OCI-LY1 (cell line): ENCODE measurements at regions not wholly inside any gene's neighbourhood (a gene's known extent, or its start where the extent isn't known, plus 50 kb on each side); places are given as distances from the start of the nearest gene placed in this dataset.

Experiments
- H2AFZ ChIP-seq: fragments of 200-600 bp; sonication (generic), shearing (Covaris generic); 2 replicates; pipeline ENCODE4 v1.6.0; 2014; ENCODE audit warnings: antibody characterized with exemption, mild to moderate bottlenecking, low read length
- H3F3A ChIP-seq: fragments of 200-600 bp; sonication (generic), shearing (Covaris generic); 2 replicates; pipeline ENCODE4 v1.6.0; 2014; ENCODE audit warnings: mild to moderate bottlenecking, antibody characterized with exemption, low read length, moderate library complexity; ENCODE audit not compliant: insufficient read depth
- H3K27ac ChIP-seq: fragments of 200-600 bp; sonication (generic); 2 replicates; pipeline ENCODE4 v1.5.1; 2014; ENCODE audit warnings: low read length, mixed run types, mild to moderate bottlenecking, low read depth; ENCODE audit not compliant: poor library complexity, severe bottlenecking
- H3K27me3 ChIP-seq: fragments of 200-600 bp; sonication (generic); 2 replicates; pipeline ENCODE4 v1.6.0; 2014; ENCODE audit warnings: antibody characterized with exemption, mild to moderate bottlenecking, low read length, moderate library complexity; ENCODE audit not compliant: insufficient read depth
- H3K36me3 ChIP-seq: fragments of 200-600 bp; sonication (generic); 2 replicates; pipeline ENCODE4 v1.6.1; 2014; ENCODE audit warnings: mild to moderate bottlenecking, antibody characterized with exemption, low read length, moderate library complexity, mixed read lengths; ENCODE audit not compliant: insufficient read depth
- H3K4me1 ChIP-seq: fragments of 200-600 bp; sonication (generic); 2 replicates; pipeline ENCODE4 v1.5.1; 2014; ENCODE audit warnings: mild to moderate bottlenecking, low read length, moderate library complexity; ENCODE audit not compliant: insufficient read depth, severe bottlenecking
- H3K4me2 ChIP-seq: fragments of 200-600 bp; sonication (generic), shearing (Covaris generic); 2 replicates; pipeline ENCODE4 v1.6.1; 2014; ENCODE audit warnings: low read length
- H3K4me3 ChIP-seq: fragments of 200-600 bp; sonication (generic); 2 replicates; pipeline ENCODE4 v1.5.1; 2014; ENCODE audit warnings: low read length, low read depth, mild to moderate bottlenecking, mixed read lengths; ENCODE audit not compliant: poor library complexity, severe bottlenecking
- H3K79me2 ChIP-seq: fragments of 200-600 bp; shearing (Covaris generic); 2 replicates; pipeline ENCODE4 v1.6.1; 2016; ENCODE audit warnings: mixed run types, low read length, mixed read lengths; ENCODE audit not compliant: insufficient read depth
- H3K9ac ChIP-seq: fragments of 200-600 bp; sonication (generic), shearing (Covaris generic); 2 replicates; pipeline ENCODE4 v1.6.1; 2014; ENCODE audit warnings: mild to moderate bottlenecking, low read length, mixed read lengths
- H3K9me2 ChIP-seq: fragments of 200-600 bp; sonication (generic), shearing (Covaris generic); 2 replicates; pipeline ENCODE4 v1.6.1; 2014; ENCODE audit warnings: low read depth, mild to moderate bottlenecking, low read length, mixed read lengths
- H3K9me3 ChIP-seq: fragments of 200-600 bp; shearing (Covaris generic); 2 replicates; pipeline ENCODE4 v1.6.1; 2014; ENCODE audit warnings: low read length, mixed read lengths
- H4K20me1 ChIP-seq: fragments of 200-600 bp; sonication (generic), shearing (Covaris generic); 2 replicates; pipeline ENCODE4 v1.6.0; 2016; ENCODE audit warnings: mild to moderate bottlenecking, low read length; ENCODE audit not compliant: insufficient read depth
- EZH2 ChIP-seq: fragments of 200-600 bp; sonication (generic), shearing (Covaris generic); IDR thresholded peaks from 2 replicates; pipeline ENCODE4 v1.8.0; 2017; ENCODE audit warnings: borderline replicate concordance, mixed run types, mild to moderate bottlenecking, antibody characterized with exemption, low read length, moderate library complexity, mixed read lengths
- TF ChIP-seq, protein P1 (sequence below): fragments of 200-600 bp; sonication (generic), shearing (Covaris generic); IDR thresholded peaks from 2 replicates; pipeline ENCODE4 v1.5.1; 2017; ENCODE audit warnings: mild to moderate bottlenecking, antibody characterized with exemption, low read length, moderate library complexity, mixed read lengths

GRCh38 chr14:104506461-104507253 lies 72.9 kb upstream of the C14orf180 start:
- no peak overlapping the region for H2AFZ ChIP-seq
- no peaks in the 10 kb centered on the region for H3K9me2 ChIP-seq
- no peaks in the 10 kb centered on the region for H4K20me1 ChIP-seq
- no peak overlapping the region for H3K9ac ChIP-seq
- H3K4me3 ChIP-seq = no peak overlapping the region
- H3K36me3 ChIP-seq = no peaks in the 10 kb centered on the region
- no peak overlapping the region for H3K4me2 ChIP-seq
- H3K79me2 ChIP-seq = no peaks in the 10 kb centered on the region
- H3K4me1 ChIP-seq = no peaks in the 10 kb centered on the region
- TF ChIP-seq EZH2 = no peak
- TF ChIP-seq, protein P1, sequence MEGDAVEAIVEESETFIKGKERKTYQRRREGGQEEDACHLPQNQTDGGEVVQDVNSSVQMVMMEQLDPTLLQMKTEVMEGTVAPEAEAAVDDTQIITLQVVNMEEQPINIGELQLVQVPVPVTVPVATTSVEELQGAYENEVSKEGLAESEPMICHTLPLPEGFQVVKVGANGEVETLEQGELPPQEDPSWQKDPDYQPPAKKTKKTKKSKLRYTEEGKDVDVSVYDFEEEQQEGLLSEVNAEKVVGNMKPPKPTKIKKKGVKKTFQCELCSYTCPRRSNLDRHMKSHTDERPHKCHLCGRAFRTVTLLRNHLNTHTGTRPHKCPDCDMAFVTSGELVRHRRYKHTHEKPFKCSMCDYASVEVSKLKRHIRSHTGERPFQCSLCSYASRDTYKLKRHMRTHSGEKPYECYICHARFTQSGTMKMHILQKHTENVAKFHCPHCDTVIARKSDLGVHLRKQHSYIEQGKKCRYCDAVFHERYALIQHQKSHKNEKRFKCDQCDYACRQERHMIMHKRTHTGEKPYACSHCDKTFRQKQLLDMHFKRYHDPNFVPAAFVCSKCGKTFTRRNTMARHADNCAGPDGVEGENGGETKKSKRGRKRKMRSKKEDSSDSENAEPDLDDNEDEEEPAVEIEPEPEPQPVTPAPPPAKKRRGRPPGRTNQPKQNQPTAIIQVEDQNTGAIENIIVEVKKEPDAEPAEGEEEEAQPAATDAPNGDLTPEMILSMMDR = no peak
- no peak overlapping the region for H3K27ac ChIP-seq
- peaks cover 3% of the 10 kb centered on the region; the same call in 1 of the 2 replicates for H3K9me3 ChIP-seq
- no peaks in the 10 kb centered on the region for H3K27me3 ChIP-seq
- no peaks in the 10 kb centered on the region for H3F3A ChIP-seq

- Histone ChIP-seq H2AFZ (no peak overlapping the region), H3K9me2 (no peaks in the 10 kb centered on the region), H3K9ac (no peak overlapping the region), H3F3A (no peaks in the 10 kb centered on the region), H4K20me1 (no peaks in the 10 kb centered on the region), H3K4me3 (no peak overlapping the region), H3K36me3 (no peaks in the 10 kb centered on the region), H3K79me2 (no peaks in the 10 kb centered on the region), H3K27ac (no peak overlapping the region), H3K4me1 (no peaks in the 10 kb centered on the region), H3K9me3 (no peaks in the 10 kb centered on the region), H3K27me3 (no peaks in the 10 kb centered on the region), H3K4me2 (no peak overlapping the region)
- no peak for TF ChIP-seq EZH2
- TF ChIP-seq, protein P1 = no peak
Measured at GRCh38 chr14:104507443-104507842, 72.1 kb upstream of the C14orf180 start.

GRCh38 chr14:104509673-104510072 lies 69.9 kb upstream of the C14orf180 start:
- H3K4me3 ChIP-seq = no peak overlapping the region
- no peaks in the 10 kb centered on the region; the same call in 1 of the 2 replicates for H3K27me3 ChIP-seq
- H3K79me2 ChIP-seq = no peaks in the 10 kb centered on the region
- H3K4me1 ChIP-seq = no peaks in the 10 kb centered on the region
- H3K4me2 ChIP-seq = no peak overlapping the region
- TF ChIP-seq, protein P1 = no peak; the same call in 1 of the 2 replicates
- TF ChIP-seq EZH2 = no peak
- no peak overlapping the region for H2AFZ ChIP-seq
- no peaks in the 10 kb centered on the region for H3K9me2 ChIP-seq
- no peaks in the 10 kb centered on the region for H3K36me3 ChIP-seq
- no peaks in the 10 kb centered on the region for H3F3A ChIP-seq
- no peak overlapping the region for H3K9ac ChIP-seq
- H3K27ac ChIP-seq = no peak overlapping the region
- H4K20me1 ChIP-seq = no peaks in the 10 kb centered on the region
- no peaks in the 10 kb centered on the region for H3K9me3 ChIP-seq
